IMR-90 (cell line): ENCODE measurements at regions not wholly inside any gene's neighbourhood (a gene's known extent, or its start where the extent isn't known, plus 50 kb on each side); places are given as distances from the start of the nearest gene placed in this dataset.

Source experiments
- ATAC-seq: fragments of 200-7000 bp; cut with Tn5 transposase; 2 replicates; pipeline ENCODE4 v1.9.1; 2020; ENCODE audit warnings: low read depth, mild to moderate bottlenecking, moderate library complexity
- BruUV-seq: library from RNA; stranded (reverse); fragments of 400-500 nt; replicated peaks from 2 replicates; lab custom pipeline; 2021; lab: Mats Ljungman, UMichigan
- CTCF ChIA-PET: fragments of 300-600 bp; formaldehyde crosslinking; extraction: SDS; loops from one replicate; lab custom pipeline; 2021; ENCODE audit warnings: antibody characterized with exemption; lab: Yijun Ruan, JAX
- POLR2A ChIA-PET: fragments of 300-600 bp; sonication (Branson Sonifier 250); formaldehyde crosslinking; loops from one replicate; lab custom pipeline; 2022; ENCODE audit warnings: antibody characterized with exemption; ENCODE audit not compliant: unreplicated experiment; lab: Charles Lee
- DNase-seq: peaks from one replicate; pipeline ENCODE4 v3.0.0; 2013
- H2AFZ ChIP-seq: replicated peaks from 2 replicates; pipeline ENCODE3; 2013; ENCODE audit warnings: low read length, mild to moderate bottlenecking; ENCODE audit not compliant: poor library complexity
- H2AK5ac ChIP-seq: 2 replicates; pipeline ENCODE4 v1.6.1; 2013; ENCODE audit warnings: low read depth, low read length, inconsistent platforms
- H2AK9ac ChIP-seq: replicated peaks from 2 replicates; pipeline ENCODE3; 2013; ENCODE audit warnings: mild to moderate bottlenecking, low read depth, low read length, moderate library complexity; ENCODE audit not compliant: poor library complexity
- H2BK120ac ChIP-seq: 2 replicates; pipeline ENCODE4 v1.6.1; 2013; ENCODE audit warnings: low read depth, low read length, inconsistent platforms
- H2BK15ac ChIP-seq: 3 replicates; pipeline ENCODE4 v1.6.1; 2013; ENCODE audit warnings: low read depth, low read length, inconsistent platforms
- H2BK20ac ChIP-seq: 2 replicates; pipeline ENCODE4 v1.6.1; 2013; ENCODE audit warnings: low read depth, mild to moderate bottlenecking, inconsistent platforms, low read length, moderate library complexity
- H2BK5ac ChIP-seq: 2 replicates; pipeline ENCODE4 v1.6.1; 2013; ENCODE audit warnings: mild to moderate bottlenecking, low read depth, low read length, inconsistent platforms; ENCODE audit not compliant: poor library complexity, severe bottlenecking
- H3K14ac ChIP-seq: replicated peaks from 2 replicates; pipeline ENCODE4 v1.6.1; 2013; ENCODE audit warnings: low read depth, low read length, inconsistent platforms
- H3K18ac ChIP-seq: 2 replicates; pipeline ENCODE4 v1.6.1; 2013; ENCODE audit warnings: low read depth, low read length, control low read depth
- H3K23ac ChIP-seq: 2 replicates; pipeline ENCODE4 v1.6.1; 2013; ENCODE audit warnings: low read depth, low read length, inconsistent platforms
- H3K27ac ChIP-seq: 2 replicates; pipeline ENCODE4 v1.5.1; 2013; ENCODE audit warnings: mild to moderate bottlenecking, control low read depth, low read length; ENCODE audit not compliant: insufficient read depth
- H3K27me3 ChIP-seq: 2 replicates; pipeline ENCODE4 v1.6.1; 2013; ENCODE audit warnings: low read length; ENCODE audit not compliant: control insufficient read depth, insufficient read depth
- H3K36me3 ChIP-seq: 2 replicates; pipeline ENCODE4 v1.6.1; 2013; ENCODE audit warnings: low read length, mixed read lengths; ENCODE audit not compliant: control insufficient read depth, insufficient read depth
- H3K4ac ChIP-seq: 2 replicates; pipeline ENCODE4 v1.6.1; 2013; ENCODE audit warnings: low read depth, low read length, inconsistent platforms
- H3K4me1 ChIP-seq: 2 replicates; pipeline ENCODE4 v1.6.1; 2013; ENCODE audit warnings: low read length, mixed read lengths; ENCODE audit not compliant: control insufficient read depth, insufficient read depth
- H3K4me2 ChIP-seq: 2 replicates; pipeline ENCODE4 v1.6.1; 2013; ENCODE audit warnings: low read depth, mild to moderate bottlenecking, control low read depth, low read length, moderate library complexity
- H3K4me3 ChIP-seq: 2 replicates; pipeline ENCODE4 v1.5.1; 2013; ENCODE audit warnings: low read depth, mild to moderate bottlenecking, control low read depth, low read length, moderate library complexity; ENCODE audit not compliant: insufficient read depth
- H3K56ac ChIP-seq: 2 replicates; pipeline ENCODE4 v1.6.1; 2013; ENCODE audit warnings: low read length, inconsistent platforms; ENCODE audit not compliant: insufficient read depth; ENCODE audit errors: extremely low read depth
- H3K79me1 ChIP-seq, 2 experiments: 2 replicates each; pipeline ENCODE4 v1.6.1; 2013; ENCODE audit warnings: low read length in 2 of 2, inconsistent platforms in 1 of 2, low read depth in 1 of 2
- H3K9ac ChIP-seq: 2 replicates; pipeline ENCODE4 v1.6.1; 2013; ENCODE audit warnings: low read depth, low read length, control low read depth
- H3K9me1 ChIP-seq: 2 replicates; pipeline ENCODE4 v1.6.1; 2013; ENCODE audit warnings: low read length, inconsistent platforms; ENCODE audit not compliant: insufficient read depth
- H3K9me3 ChIP-seq: 2 replicates; pipeline ENCODE4 v1.6.1; 2013; ENCODE audit warnings: low read length; ENCODE audit not compliant: control insufficient read depth, insufficient read depth
- H4K20me1 ChIP-seq: 2 replicates; pipeline ENCODE4 v1.6.1; 2013; ENCODE audit warnings: low read length, inconsistent platforms; ENCODE audit not compliant: insufficient read depth
- H4K5ac ChIP-seq: 2 replicates; pipeline ENCODE4 v1.6.1; 2013; ENCODE audit warnings: mild to moderate bottlenecking, low read depth, low read length, control low read depth
- H4K8ac ChIP-seq, 2 experiments: 2 replicates each; pipeline ENCODE4 v1.6.1; 2013; ENCODE audit warnings: low read depth in 2 of 2, low read length in 2 of 2, control low read depth in 1 of 2, inconsistent platforms in 1 of 2
- H4K91ac ChIP-seq: 2 replicates; pipeline ENCODE4 v1.6.1; 2013; ENCODE audit warnings: low read depth, low read length, inconsistent platforms; ENCODE audit not compliant: insufficient read depth
- BHLHE40 ChIP-seq: fragments of 150-350 bp; IDR thresholded peaks from 2 replicates; pipeline ENCODE4 v1.6.1; 2016; ENCODE audit warnings: mild to moderate bottlenecking, low read depth, low read length
- CEBPB ChIP-seq: IDR thresholded peaks from 2 replicates; pipeline ENCODE4 v1.6.1; 2012; ENCODE audit warnings: low read depth, low read length, improper control_type of control experiment
- CHD1 ChIP-seq: IDR thresholded peaks from 2 replicates; pipeline ENCODE4 v1.6.1; 2012; ENCODE audit warnings: low read depth, low read length, improper control_type of control experiment
- ELK1 ChIP-seq: fragments of 150-350 bp; IDR thresholded peaks from 2 replicates; pipeline ENCODE4 v1.6.1; 2016; ENCODE audit warnings: low read depth, mild to moderate bottlenecking, low read length, moderate library complexity, borderline replicate concordance
- FOS ChIP-seq: fragments of 150-350 bp; IDR thresholded peaks from 2 replicates; pipeline ENCODE4 v1.6.1; 2016; ENCODE audit warnings: low read depth, low read length
- MAFK ChIP-seq: IDR thresholded peaks from 2 replicates; pipeline ENCODE4 v1.6.1; 2012; ENCODE audit warnings: low read depth, low read length, improper control_type of control experiment
- MAZ ChIP-seq: IDR thresholded peaks from 2 replicates; pipeline ENCODE4 v1.6.1; 2012; ENCODE audit warnings: low read depth, mild to moderate bottlenecking, low read length, improper control_type of control experiment, moderate library complexity, borderline replicate concordance
- MXI1 ChIP-seq: IDR thresholded peaks from 2 replicates; pipeline ENCODE4 v1.6.1; 2012; ENCODE audit warnings: low read depth, mild to moderate bottlenecking, low read length, moderate library complexity, borderline replicate concordance
- NFE2L2 ChIP-seq: fragments of 150-350 bp; IDR thresholded peaks from 2 replicates; pipeline ENCODE4 v1.6.1; 2016; ENCODE audit warnings: low read depth, mild to moderate bottlenecking, low read length
- POLR2A ChIP-seq: IDR thresholded peaks from 2 replicates; pipeline ENCODE4 v1.6.1; 2012; ENCODE audit warnings: mild to moderate bottlenecking, low read depth, low read length
- RAD21 ChIP-seq: IDR thresholded peaks from 2 replicates; pipeline ENCODE4 v1.6.1; 2012; ENCODE audit warnings: low read length, improper control_type of control experiment
- RCOR1 ChIP-seq: IDR thresholded peaks from 2 replicates; pipeline ENCODE4 v1.6.1; 2012; ENCODE audit warnings: mild to moderate bottlenecking, low read length, improper control_type of control experiment; ENCODE audit not compliant: insufficient replicate concordance
- RFX5 ChIP-seq: IDR thresholded peaks from 2 replicates; pipeline ENCODE4 v1.8.0; 2012; ENCODE audit warnings: low read depth, mild to moderate bottlenecking, low read length, moderate library complexity
- SMC3 ChIP-seq: fragments of 150-350 bp; IDR thresholded peaks from 2 replicates; pipeline ENCODE4 v1.6.1; 2016; ENCODE audit warnings: low read depth, mild to moderate bottlenecking, antibody characterized with exemption, low read length, moderate library complexity
- whole genome bisulfite sequencing, 2 experiments: methylation state at CpG; one replicate each; pipeline versions ENCODE4 v1.1.5 to v1.1.7; 2013; ENCODE audit warnings: missing lambda C conversion rate in 2 of 2; ENCODE audit not compliant: insufficient read length in 1 of 2; ENCODE audit errors: extremely low coverage in 2 of 2; 5-methylcytosine and 5-hydroxymethylcytosine counted together
- dilution Hi-C: fragments of 300-500 bp; cut with HindIII; formaldehyde crosslinking; loops from one replicate; pipeline ENCODE4 v1.14.3; 2018; ENCODE audit warnings: low sequenced_read_pairs; ENCODE audit not compliant: unreplicated experiment
- in situ Hi-C: fragments of 300-500 bp; cut with MboI; formaldehyde crosslinking; loops from 3 replicates; pipeline ENCODE4 v1.14.3; 2019; ENCODE audit warnings: low sequenced_read_pairs, inconsistent platforms, mixed read lengths
- intact Hi-C: fragments of 100-400 bp; cut with micrococcal nuclease; formaldehyde crosslinking; loops from 2 replicates; pipeline ENCODE4 v1.10.0; 2022
- TF ChIP-seq, protein P1 (sequence below): conservative IDR thresholded peaks from 2 replicates; pipeline ENCODE4 v1.5.1; 2012; ENCODE audit warnings: mild to moderate bottlenecking, low read depth, low read length, improper control_type of control experiment
- TF ChIP-seq, protein P2 (sequence below): fragments of 150-350 bp; IDR thresholded peaks from 2 replicates; pipeline ENCODE4 v1.6.1; 2017; ENCODE audit warnings: mild to moderate bottlenecking, antibody characterized with exemption, low read length, low read depth

DNA sequence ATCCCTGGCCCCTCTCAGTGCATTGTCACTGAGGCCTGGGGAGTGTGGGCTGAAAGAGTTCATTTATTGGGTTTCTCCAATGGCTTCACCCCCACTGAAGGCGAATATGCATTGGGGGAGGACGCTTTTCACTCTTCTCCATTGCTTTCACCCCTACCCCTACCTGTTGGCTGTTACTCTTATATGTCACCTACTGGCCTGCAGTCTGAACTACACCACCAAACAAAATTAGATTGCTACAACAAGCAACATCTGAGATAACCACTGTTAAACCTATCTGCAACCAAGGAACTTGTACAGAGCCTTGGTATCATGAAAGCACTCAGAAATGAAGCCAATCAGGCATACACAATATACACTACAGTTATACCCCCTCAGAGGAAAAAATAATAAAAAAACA lies 203.7 kb downstream of the REEP3 start:
- no peak overlapping the region for H3K4me2 ChIP-seq
- no peak for ATAC-seq

More for the DNA sequence above, 203.7 kb downstream of the REEP3 start:
- no peak overlapping the region for H3K4me3 ChIP-seq
- H3K56ac ChIP-seq = no peak overlapping the region
- ChIA-PET POLR2A (no interaction called here), CTCF (no interaction called here)
- in situ Hi-C loops (loop anchor here (5.0 kb wide), 1 partner anchor 558 kb away; no protein-coding TSS in a partner anchor), dilution Hi-C loops (loop anchor here (25.0 kb wide), 1 partner anchor 563 kb away; no protein-coding TSS in a partner anchor), intact Hi-C loops (loop anchor here (5.0 kb wide), 1 partner anchor 37 kb away; no protein-coding TSS in a partner anchor)
- H3K4me1 ChIP-seq = no peaks in the 10 kb centered on the region
- DNase-seq = no peak
- H2AK9ac ChIP-seq = no peak overlapping the region
- no peaks in the 10 kb centered on the region for H3K36me3 ChIP-seq
- H4K20me1 ChIP-seq = no peaks in the 10 kb centered on the region
- H4K91ac ChIP-seq = no peak overlapping the region
- TF ChIP-seq NFE2L2 (no peak), CHD1 (no peak), SMC3 (no peak), RAD21 (no peak), FOS (no peak), RFX5 (no peak), MXI1 (no peak), ELK1 (no peak), CEBPB (no peak), BHLHE40 (no peak), MAZ (no peak), MAFK (no peak), RCOR1 (no peak), POLR2A (no peak)
- TF ChIP-seq, protein P1, sequence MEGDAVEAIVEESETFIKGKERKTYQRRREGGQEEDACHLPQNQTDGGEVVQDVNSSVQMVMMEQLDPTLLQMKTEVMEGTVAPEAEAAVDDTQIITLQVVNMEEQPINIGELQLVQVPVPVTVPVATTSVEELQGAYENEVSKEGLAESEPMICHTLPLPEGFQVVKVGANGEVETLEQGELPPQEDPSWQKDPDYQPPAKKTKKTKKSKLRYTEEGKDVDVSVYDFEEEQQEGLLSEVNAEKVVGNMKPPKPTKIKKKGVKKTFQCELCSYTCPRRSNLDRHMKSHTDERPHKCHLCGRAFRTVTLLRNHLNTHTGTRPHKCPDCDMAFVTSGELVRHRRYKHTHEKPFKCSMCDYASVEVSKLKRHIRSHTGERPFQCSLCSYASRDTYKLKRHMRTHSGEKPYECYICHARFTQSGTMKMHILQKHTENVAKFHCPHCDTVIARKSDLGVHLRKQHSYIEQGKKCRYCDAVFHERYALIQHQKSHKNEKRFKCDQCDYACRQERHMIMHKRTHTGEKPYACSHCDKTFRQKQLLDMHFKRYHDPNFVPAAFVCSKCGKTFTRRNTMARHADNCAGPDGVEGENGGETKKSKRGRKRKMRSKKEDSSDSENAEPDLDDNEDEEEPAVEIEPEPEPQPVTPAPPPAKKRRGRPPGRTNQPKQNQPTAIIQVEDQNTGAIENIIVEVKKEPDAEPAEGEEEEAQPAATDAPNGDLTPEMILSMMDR = no peak
- TF ChIP-seq, protein P2, sequence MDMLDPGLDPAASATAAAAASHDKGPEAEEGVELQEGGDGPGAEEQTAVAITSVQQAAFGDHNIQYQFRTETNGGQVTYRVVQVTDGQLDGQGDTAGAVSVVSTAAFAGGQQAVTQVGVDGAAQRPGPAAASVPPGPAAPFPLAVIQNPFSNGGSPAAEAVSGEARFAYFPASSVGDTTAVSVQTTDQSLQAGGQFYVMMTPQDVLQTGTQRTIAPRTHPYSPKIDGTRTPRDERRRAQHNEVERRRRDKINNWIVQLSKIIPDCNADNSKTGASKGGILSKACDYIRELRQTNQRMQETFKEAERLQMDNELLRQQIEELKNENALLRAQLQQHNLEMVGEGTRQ = no peak
- H2BK5ac ChIP-seq = no peak overlapping the region
- H2BK15ac ChIP-seq = no peak overlapping the region
- no CpG with 5 or more reads among the region's 2 CpGs for WGBS, 2 experiments
- no peak overlapping the region for H2BK120ac ChIP-seq
- BruUV-seq = no TSS peak
- no peak overlapping the region for H3K18ac ChIP-seq
- H3K27ac ChIP-seq = no peak overlapping the region
- H3K9me3 ChIP-seq = no peaks in the 10 kb centered on the region
- H3K23ac ChIP-seq = no peak overlapping the region
- no peak overlapping the region for H3K4ac ChIP-seq
- H2AK5ac ChIP-seq = no peak overlapping the region
- 0 out of 2 replicates have a peak, but pooled peaks cover 3% of the 10 kb centered on the region for H3K9me1 ChIP-seq
- H3K79me1 ChIP-seq = no peaks in the 10 kb centered on the region
- no peak overlapping the region for H4K5ac ChIP-seq
- H3K14ac ChIP-seq = no peak overlapping the region
- H3K27me3 ChIP-seq = peaks cover 13% of the 10 kb centered on the region
- no peak overlapping the region for H4K8ac ChIP-seq
- no peak overlapping the region for H2BK20ac ChIP-seq
- H2AFZ ChIP-seq = no peak overlapping the region
- H3K9ac ChIP-seq = no peak overlapping the region
